Uterus (tissue), 3 donors: ENCODE measurements at regions not wholly inside any gene's neighbourhood (a gene's known extent, or its start where the extent isn't known, plus 50 kb on each side); places are given as distances from the start of the nearest gene placed in this dataset.
A peak's percentile ranks its signal among the peaks of the same experiment; 100 is the strongest.
"Not testable (repeated sequence)": the region's sequence is repeated elsewhere in the genome, so short reads cannot be mapped to it uniquely, and the experiment has no call there.

Source experiments
- DNase-seq, 2 donors: peaks; one replicate each; pipeline ENCODE4 v3.0.0-alpha.2; 2019 to 2020
- H3K27ac ChIP-seq, 2 donors: fragments of 200-600 bp; sonication (generic); 1 replicate in 1 of 2; 2 replicates in 1 of 2; pipeline ENCODE4 v1.5.1; 2016 to 2018
- H3K27me3 ChIP-seq, 2 donors: fragments of 200-600 bp; sonication (generic); one replicate each; pipeline ENCODE4 v1.5.1; 2018 to 2019; ENCODE audit warnings: control low read depth in 1 of 2
- H3K36me3 ChIP-seq, 2 donors: fragments of 200-600 bp; sonication (generic); one replicate each; pipeline ENCODE4 v1.5.1; 2019; ENCODE audit warnings: control low read depth in 1 of 2
- H3K4me1 ChIP-seq, 2 donors: fragments of 200-600 bp; sonication (generic); one replicate each; pipeline ENCODE4 v1.5.1; 2018 to 2019; ENCODE audit warnings: control low read depth in 1 of 2
- H3K4me3 ChIP-seq, 2 donors: fragments of 200-600 bp; sonication (generic); 1 replicate in 1 of 2; 2 replicates in 1 of 2; pipeline ENCODE4 v1.5.1; 2018 to 2019; ENCODE audit warnings: mild to moderate bottlenecking in 1 of 2
- H3K9me3 ChIP-seq, 2 donors: fragments of 200-600 bp; sonication (generic); one replicate each; pipeline ENCODE4 v1.5.1; 2019; ENCODE audit warnings: control low read depth in 1 of 2
- POLR2A ChIP-seq, 2 donors: fragments of 450-650 bp; IDR thresholded peaks; one replicate each; pipeline ENCODE4 v1.6.1; 2016; ENCODE audit warnings: antibody characterized with exemption in 2 of 2, mild to moderate bottlenecking in 1 of 2, moderate library complexity in 1 of 2
- intact Hi-C: fragments of 100-400 bp; cut with DNase I; formaldehyde crosslinking; loops from one replicate; pipeline ENCODE4 v1.15.1; 2023; ENCODE audit warnings: low total_unique reads
- TF ChIP-seq, protein P1 (sequence below), 4 experiments: fragments of 200-600 bp in 2 of 4; fragments of 450-650 bp in 2 of 4; sonication (generic) in 2 of 4; IDR thresholded peaks; one replicate each; pipeline ENCODE4 v1.5.1; 2016 to 2019; ENCODE audit warnings: antibody characterized with exemption in 4 of 4, mild to moderate bottlenecking in 2 of 4, moderate library complexity in 1 of 4
- donor health status: DM: yes; HTN: yes; CAD: no.

DNA sequence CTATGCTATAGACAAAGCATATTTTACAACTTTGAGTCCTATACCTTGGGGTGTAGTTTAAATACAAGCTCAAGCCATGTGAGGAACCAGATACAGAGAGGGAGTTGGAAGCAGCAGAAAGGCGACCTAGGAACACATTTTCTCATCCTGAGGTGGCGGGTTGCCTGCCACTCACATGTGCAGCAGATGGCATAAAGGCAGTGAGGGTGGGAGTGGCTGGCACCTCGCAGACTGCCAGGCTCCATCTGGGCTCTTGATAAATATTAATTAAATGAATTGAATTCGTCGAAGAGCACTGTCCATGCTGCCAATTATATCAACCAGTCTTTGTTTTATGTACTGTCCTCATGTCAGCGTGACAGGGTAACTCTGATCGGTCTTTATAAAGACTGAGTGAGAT, 79.0 kb upstream of the SEMA3C start:
- H3K4me1 ChIP-seq = no peaks in the 10 kb centered on the region
- H3K27me3 ChIP-seq = no peaks in the 10 kb centered on the region
- no peak overlapping the region for H3K4me3 ChIP-seq
- H3K27ac ChIP-seq = no peak overlapping the region
- H3K9me3 ChIP-seq = no peaks in the 10 kb centered on the region
- H3K36me3 ChIP-seq = no peaks in the 10 kb centered on the region
- TF ChIP-seq, protein P1, sequence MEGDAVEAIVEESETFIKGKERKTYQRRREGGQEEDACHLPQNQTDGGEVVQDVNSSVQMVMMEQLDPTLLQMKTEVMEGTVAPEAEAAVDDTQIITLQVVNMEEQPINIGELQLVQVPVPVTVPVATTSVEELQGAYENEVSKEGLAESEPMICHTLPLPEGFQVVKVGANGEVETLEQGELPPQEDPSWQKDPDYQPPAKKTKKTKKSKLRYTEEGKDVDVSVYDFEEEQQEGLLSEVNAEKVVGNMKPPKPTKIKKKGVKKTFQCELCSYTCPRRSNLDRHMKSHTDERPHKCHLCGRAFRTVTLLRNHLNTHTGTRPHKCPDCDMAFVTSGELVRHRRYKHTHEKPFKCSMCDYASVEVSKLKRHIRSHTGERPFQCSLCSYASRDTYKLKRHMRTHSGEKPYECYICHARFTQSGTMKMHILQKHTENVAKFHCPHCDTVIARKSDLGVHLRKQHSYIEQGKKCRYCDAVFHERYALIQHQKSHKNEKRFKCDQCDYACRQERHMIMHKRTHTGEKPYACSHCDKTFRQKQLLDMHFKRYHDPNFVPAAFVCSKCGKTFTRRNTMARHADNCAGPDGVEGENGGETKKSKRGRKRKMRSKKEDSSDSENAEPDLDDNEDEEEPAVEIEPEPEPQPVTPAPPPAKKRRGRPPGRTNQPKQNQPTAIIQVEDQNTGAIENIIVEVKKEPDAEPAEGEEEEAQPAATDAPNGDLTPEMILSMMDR (IDR thresholded peaks at IDR 0.05) = no peak
- TF ChIP-seq POLR2A (IDR thresholded peaks at IDR 0.05) = no peak
- intact Hi-C loops = no loop called here
- no peak for DNase-seq

DNA sequence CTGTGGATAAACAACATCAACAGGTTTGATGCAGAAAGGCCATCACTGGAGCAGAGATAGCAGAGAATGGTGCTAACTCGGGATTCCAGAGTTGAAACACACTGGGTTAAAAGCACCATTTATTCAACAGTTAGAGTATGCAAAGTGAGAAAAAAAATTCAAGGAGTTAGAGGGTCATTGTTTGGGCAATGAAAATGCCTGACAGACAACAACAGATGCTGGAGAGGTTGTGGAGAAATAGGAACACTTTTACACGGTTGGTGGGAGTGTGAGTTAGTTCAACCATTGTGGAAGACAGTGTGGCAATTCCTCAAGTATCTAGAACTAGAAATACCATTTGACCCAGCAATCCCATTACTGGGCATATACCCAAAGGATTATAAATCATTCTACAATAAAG, 77.4 kb upstream of the SEMA3C start:
- H3K4me3 ChIP-seq, H3K27me3 ChIP-seq, H3K4me1 ChIP-seq, H3K27ac ChIP-seq, DNase-seq, intact Hi-C loops, H3K36me3 ChIP-seq, H3K9me3 ChIP-seq: not testable (repeated sequence)

DNA sequence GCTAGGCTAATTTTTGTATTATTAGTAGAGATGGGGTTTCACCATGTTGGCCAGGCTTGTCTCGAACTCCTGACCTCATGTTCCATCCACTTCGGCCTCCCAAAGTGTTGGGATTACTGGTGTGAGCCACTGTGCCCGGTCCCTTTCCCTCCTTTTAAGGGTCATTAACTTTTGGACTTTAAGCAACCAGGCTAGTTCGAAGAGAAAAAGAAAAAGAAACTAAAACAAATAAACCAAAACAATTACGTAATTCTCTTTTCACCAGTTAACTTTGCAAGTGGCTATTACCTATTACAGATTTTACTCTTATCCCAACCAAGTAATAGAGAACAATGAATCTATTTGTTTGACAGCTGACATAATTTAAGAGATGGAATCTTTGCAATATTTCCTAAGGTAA, 72.8 kb upstream of the SEMA3C start:
- TF ChIP-seq POLR2A (IDR thresholded peaks at IDR 0.05) = no peak
- TF ChIP-seq, protein P1 (IDR thresholded peaks at IDR 0.05) = no peak
- Histone ChIP-seq H3K4me1 (no peaks in the 10 kb centered on the region), H3K27ac (no peak overlapping the region), H3K27me3 (no peaks in the 10 kb centered on the region), H3K4me3 (no peak overlapping the region), H3K36me3 (no peaks in the 10 kb centered on the region), H3K9me3 (no peaks in the 10 kb centered on the region)
- no peak for DNase-seq
- intact Hi-C loops = no loop called here

DNA sequence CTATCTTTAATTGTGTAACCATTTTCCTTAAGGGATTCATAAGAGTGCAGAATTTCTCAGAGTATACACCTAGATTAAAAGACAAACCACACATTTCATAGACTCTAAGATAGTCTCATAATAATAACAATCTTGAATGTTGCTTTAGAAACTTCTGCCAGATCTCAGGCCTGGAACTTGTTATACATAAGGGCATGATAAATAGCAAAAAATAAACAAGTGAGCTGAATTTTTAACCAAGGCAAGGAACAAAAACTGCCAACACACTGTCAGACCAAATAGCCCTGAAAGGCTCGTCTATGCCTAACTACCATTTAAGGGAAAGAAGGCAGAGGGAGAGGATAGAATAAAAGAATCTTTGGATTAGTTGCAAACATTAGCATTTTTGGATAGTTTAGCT, 65.8 kb upstream of the SEMA3C start:
- Histone ChIP-seq H3K27ac (peak overlapping the region; percentile 15 to 48), H3K27me3 (no peaks in the 10 kb centered on the region), H3K9me3 (no peaks in the 10 kb centered on the region), H3K36me3 (no peaks in the 10 kb centered on the region), H3K4me1 (no peaks in the 10 kb centered on the region), H3K4me3 (no peak overlapping the region)
- no peak for DNase-seq
- no peak for TF ChIP-seq POLR2A (IDR thresholded peaks at IDR 0.05)
- TF ChIP-seq, protein P1 (IDR thresholded peaks at IDR 0.05) = no peak
- intact Hi-C loops = no loop called here

DNA sequence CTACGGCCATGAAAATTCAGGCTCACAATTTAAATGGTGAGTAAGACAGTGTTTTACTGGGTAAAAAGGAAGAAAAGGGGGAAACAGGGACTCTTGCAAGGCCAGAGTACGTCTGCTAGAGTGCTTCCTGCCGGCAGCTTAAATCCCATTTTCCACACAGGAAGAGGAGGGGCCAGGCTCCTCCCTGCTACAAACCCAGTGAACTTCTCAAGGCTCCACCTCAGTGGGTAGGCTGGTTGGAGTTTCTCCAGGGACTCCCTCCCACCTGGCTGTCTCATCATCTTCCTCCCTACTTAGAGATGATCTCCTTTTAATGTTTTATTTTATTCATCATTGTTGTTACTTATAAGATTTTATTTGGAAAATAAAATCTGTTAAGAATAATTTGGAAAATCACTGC, 62.6 kb upstream of the SEMA3C start:
- H3K27me3 ChIP-seq = no peaks in the 10 kb centered on the region
- no peaks in the 10 kb centered on the region for H3K36me3 ChIP-seq
- no peak overlapping the region for H3K4me3 ChIP-seq
- TF ChIP-seq, protein P1 (IDR thresholded peaks at IDR 0.05) = no peak
- TF ChIP-seq POLR2A (IDR thresholded peaks at IDR 0.05) = no peak
- H3K9me3 ChIP-seq = no peaks in the 10 kb centered on the region
- no peak overlapping the region for H3K27ac ChIP-seq
- intact Hi-C loops = no loop called here
- no peak for DNase-seq
- no peaks in the 10 kb centered on the region for H3K4me1 ChIP-seq

DNA sequence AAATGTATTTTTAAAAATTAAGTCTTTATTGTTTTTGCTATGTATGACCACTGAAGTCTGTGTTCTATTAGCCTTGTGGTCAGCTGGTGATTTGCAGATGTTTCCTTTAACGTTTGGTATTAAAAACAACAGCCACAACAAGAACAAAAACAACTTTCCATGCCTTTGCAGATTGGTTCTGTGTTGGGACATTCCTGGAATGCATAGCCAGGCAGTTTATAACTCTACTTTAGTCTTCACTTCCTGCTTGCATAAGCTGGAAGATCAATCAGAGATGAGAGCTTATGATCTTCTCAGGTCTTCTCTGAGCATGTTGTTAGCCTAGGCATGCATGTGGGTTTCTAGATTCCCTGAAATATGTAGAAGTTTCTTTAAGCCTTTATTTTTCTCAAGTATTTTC, 58.9 kb upstream of the SEMA3C start:
- no peaks in the 10 kb centered on the region for H3K36me3 ChIP-seq
- no peaks in the 10 kb centered on the region for H3K27me3 ChIP-seq
- H3K27ac ChIP-seq = no peak overlapping the region
- no peak for DNase-seq
- H3K9me3 ChIP-seq = no peaks in the 10 kb centered on the region
- intact Hi-C loops = no loop called here
- TF ChIP-seq, protein P1 (IDR thresholded peaks at IDR 0.05) = no peak
- TF ChIP-seq POLR2A (IDR thresholded peaks at IDR 0.05) = no peak
- H3K4me1 ChIP-seq = no peaks in the 10 kb centered on the region
- H3K4me3 ChIP-seq = no peak overlapping the region
